ENCODE measurements at regions not wholly inside any gene's neighbourhood (a gene's known extent, or its start where the extent isn't known, plus 50 kb on each side); places are given as distances from the start of the nearest gene placed in this dataset.

DNA sequence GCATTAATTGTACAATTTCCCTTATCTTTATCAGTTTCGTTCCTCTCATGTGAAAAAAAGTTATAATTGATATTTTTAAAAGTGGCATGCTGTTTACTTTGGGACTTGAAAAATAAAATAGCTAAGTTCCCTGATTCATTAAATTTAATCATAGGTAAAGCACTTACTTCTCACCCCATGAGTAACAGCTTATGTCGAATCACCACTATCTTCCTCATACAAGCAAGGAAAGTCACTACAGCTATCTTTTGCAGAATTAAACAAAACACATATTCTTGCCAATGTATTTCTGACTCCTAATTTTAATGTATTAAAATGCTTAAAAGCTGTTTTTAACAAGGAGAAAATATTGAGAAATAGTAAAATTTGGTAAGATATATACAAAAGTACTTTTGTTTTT, 832.4 kb upstream of the PCDH10 start:
- Histone ChIP-seq H3K36me3 (ENCODE audit: insufficient read depth, low read length, poor library complexity, severe bottlenecking) (no peaks in the 10 kb centered on the region), H3K4me3 (ENCODE audit: low read depth, low read length, poor library complexity, severe bottlenecking) (no peak overlapping the region), H3K9me3 (ENCODE audit: low read depth, low read length, poor library complexity, severe bottlenecking) (no peaks in the 10 kb centered on the region), H3K27me3 (replicated peaks; ENCODE audit: insufficient read depth, low read depth, low read length, poor library complexity) (no peaks in the 10 kb centered on the region), H3K4me1 (ENCODE audit: insufficient read depth, low read length, poor library complexity, severe bottlenecking) (no peaks in the 10 kb centered on the region), H3K27ac (ENCODE audit: low read depth, low read length, poor library complexity, severe bottlenecking) (no peak overlapping the region)
- ChIA-PET POLR2A (ENCODE audit: low non-redundant PET) (no interaction called here), CTCF (no interaction called here)
- intact Hi-C loops (cut with micrococcal nuclease; ENCODE audit: unreplicated experiment) = no loop called here
- TF ChIP-seq EZH2 (IDR thresholded peaks at IDR 0.05; ENCODE audit: borderline replicate concordance, low read depth, low read length, poor library complexity, severe bottlenecking) = no peak
- TF ChIP-seq, protein P1, sequence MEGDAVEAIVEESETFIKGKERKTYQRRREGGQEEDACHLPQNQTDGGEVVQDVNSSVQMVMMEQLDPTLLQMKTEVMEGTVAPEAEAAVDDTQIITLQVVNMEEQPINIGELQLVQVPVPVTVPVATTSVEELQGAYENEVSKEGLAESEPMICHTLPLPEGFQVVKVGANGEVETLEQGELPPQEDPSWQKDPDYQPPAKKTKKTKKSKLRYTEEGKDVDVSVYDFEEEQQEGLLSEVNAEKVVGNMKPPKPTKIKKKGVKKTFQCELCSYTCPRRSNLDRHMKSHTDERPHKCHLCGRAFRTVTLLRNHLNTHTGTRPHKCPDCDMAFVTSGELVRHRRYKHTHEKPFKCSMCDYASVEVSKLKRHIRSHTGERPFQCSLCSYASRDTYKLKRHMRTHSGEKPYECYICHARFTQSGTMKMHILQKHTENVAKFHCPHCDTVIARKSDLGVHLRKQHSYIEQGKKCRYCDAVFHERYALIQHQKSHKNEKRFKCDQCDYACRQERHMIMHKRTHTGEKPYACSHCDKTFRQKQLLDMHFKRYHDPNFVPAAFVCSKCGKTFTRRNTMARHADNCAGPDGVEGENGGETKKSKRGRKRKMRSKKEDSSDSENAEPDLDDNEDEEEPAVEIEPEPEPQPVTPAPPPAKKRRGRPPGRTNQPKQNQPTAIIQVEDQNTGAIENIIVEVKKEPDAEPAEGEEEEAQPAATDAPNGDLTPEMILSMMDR (conservative IDR thresholded peaks at IDR 0.05; ENCODE audit: low read depth, low read length) = no peak
- DNase-seq (ENCODE audit: low spot score) = no peak
- no TSS peak for BruUV-seq (replicated peaks)

DNA sequence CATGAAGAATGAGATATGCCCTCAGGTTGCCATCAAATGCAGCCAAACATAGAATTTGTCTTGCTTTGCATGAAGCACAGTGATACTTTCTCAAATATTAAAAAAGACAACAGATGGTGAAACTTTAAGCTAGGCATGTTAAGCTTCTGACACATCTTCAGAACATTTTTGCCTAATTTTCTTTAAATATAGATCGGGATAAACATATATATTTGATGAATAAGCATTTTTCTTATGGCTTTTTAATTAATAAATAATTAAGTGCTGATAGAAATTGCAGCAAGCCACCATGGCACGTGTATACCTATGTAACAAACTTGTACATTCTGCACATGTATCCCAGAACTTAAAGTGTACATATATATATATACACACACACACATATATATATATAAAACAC, 831.2 kb upstream of the PCDH10 start:
- TF ChIP-seq, protein P1 (conservative IDR thresholded peaks at IDR 0.05; ENCODE audit: low read depth, low read length) = no peak
- no peak for TF ChIP-seq EZH2 (IDR thresholded peaks at IDR 0.05; ENCODE audit: borderline replicate concordance, low read depth, low read length, poor library complexity, severe bottlenecking)
- intact Hi-C loops (cut with micrococcal nuclease; ENCODE audit: unreplicated experiment) = no loop called here
- no TSS peak for BruUV-seq (replicated peaks)
- DNase-seq (ENCODE audit: low spot score) = no peak
- Histone ChIP-seq H3K9me3 (ENCODE audit: low read depth, low read length, poor library complexity, severe bottlenecking) (no peaks in the 10 kb centered on the region), H3K27ac (ENCODE audit: low read depth, low read length, poor library complexity, severe bottlenecking) (no peak overlapping the region), H3K27me3 (replicated peaks; ENCODE audit: insufficient read depth, low read depth, low read length, poor library complexity) (no peaks in the 10 kb centered on the region), H3K4me1 (ENCODE audit: insufficient read depth, low read length, poor library complexity, severe bottlenecking) (no peaks in the 10 kb centered on the region), H3K36me3 (ENCODE audit: insufficient read depth, low read length, poor library complexity, severe bottlenecking) (no peaks in the 10 kb centered on the region), H3K4me3 (ENCODE audit: low read depth, low read length, poor library complexity, severe bottlenecking) (no peak overlapping the region)
- ChIA-PET CTCF (no interaction called here), POLR2A (ENCODE audit: low non-redundant PET) (no interaction called here)

DNA sequence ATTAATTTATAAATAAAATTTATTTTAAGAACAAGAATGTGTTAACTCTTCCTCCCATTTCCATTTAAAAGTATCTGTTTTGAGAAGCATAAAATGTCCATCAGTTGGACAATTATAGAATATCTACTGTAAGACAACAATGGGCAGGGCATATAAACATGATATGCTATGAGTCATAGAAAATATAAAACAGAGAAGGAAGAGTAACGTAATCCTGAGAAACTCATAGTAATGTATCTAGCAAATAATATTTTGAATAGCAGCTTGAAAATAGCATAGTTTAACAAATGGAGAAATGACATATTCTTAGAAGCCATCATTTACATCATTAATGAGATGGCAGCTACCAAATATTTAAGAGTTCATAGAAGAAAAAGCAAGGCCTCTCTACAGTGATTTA, 820.3 kb upstream of the PCDH10 start:
- TF ChIP-seq, protein P1 (conservative IDR thresholded peaks at IDR 0.05; ENCODE audit: low read depth, low read length) = no peak
- TF ChIP-seq EZH2 (IDR thresholded peaks at IDR 0.05; ENCODE audit: borderline replicate concordance, low read depth, low read length, poor library complexity, severe bottlenecking) = no peak
- no peaks in the 10 kb centered on the region for H3K36me3 ChIP-seq (ENCODE audit: insufficient read depth, low read length, poor library complexity, severe bottlenecking)
- no peak overlapping the region for H3K4me3 ChIP-seq (ENCODE audit: low read depth, low read length, poor library complexity, severe bottlenecking)
- POLR2A ChIA-PET (ENCODE audit: low non-redundant PET) = no interaction called here
- CTCF ChIA-PET = no interaction called here
- DNase-seq (ENCODE audit: low spot score) = no peak
- BruUV-seq (replicated peaks) = no TSS peak
- H3K9me3 ChIP-seq (ENCODE audit: low read depth, low read length, poor library complexity, severe bottlenecking) = no peaks in the 10 kb centered on the region
- H3K27ac ChIP-seq (ENCODE audit: low read depth, low read length, poor library complexity, severe bottlenecking) = no peak overlapping the region
- intact Hi-C loops (cut with micrococcal nuclease; ENCODE audit: unreplicated experiment) = no loop called here
- no peaks in the 10 kb centered on the region for H3K27me3 ChIP-seq (replicated peaks; ENCODE audit: insufficient read depth, low read depth, low read length, poor library complexity)
- no peaks in the 10 kb centered on the region for H3K4me1 ChIP-seq (ENCODE audit: insufficient read depth, low read length, poor library complexity, severe bottlenecking)
